ENCODE measurements at regions not wholly inside any gene's neighbourhood (a gene's known extent, or its start where the extent isn't known, plus 50 kb on each side); places are given as distances from the start of the nearest gene placed in this dataset.

DNA sequence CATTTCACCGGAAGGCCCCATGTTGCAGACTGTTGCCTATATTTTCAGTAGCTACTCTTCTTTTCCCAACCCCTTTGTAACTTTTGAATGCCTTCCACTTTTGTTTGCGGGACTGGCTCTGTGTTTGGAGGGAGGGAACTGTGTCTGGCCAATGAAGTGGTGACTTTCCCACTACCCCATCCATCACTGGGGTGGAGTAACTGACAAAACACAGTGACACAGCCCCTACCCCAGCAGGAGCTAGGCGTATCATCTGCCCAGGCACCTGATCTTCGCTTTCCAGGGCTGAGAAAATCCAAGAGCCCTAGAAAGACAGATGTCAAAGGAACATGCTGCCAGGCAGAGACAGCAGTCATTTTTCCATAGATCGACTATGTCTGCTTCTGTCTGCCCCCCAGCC, 710.6 kb upstream of the CELF2 start:
- TF ChIP-seq CTCF (IDR thresholded peaks at IDR 0.05; ENCODE audit: insufficient read depth, low read depth, low read length) (no peak), EZH2 (IDR thresholded peaks at IDR 0.05; ENCODE audit: insufficient read depth, low read length) (no peak)
